ENCODE measurements at regions not wholly inside any gene's neighbourhood (a gene's known extent, or its start where the extent isn't known, plus 50 kb on each side); places are given as distances from the start of the nearest gene placed in this dataset.

GRCh38 chr12:123071099-123071800 is 79.6 kb downstream of the PITPNM2 start:
- TF ChIP-seq, protein P1, sequence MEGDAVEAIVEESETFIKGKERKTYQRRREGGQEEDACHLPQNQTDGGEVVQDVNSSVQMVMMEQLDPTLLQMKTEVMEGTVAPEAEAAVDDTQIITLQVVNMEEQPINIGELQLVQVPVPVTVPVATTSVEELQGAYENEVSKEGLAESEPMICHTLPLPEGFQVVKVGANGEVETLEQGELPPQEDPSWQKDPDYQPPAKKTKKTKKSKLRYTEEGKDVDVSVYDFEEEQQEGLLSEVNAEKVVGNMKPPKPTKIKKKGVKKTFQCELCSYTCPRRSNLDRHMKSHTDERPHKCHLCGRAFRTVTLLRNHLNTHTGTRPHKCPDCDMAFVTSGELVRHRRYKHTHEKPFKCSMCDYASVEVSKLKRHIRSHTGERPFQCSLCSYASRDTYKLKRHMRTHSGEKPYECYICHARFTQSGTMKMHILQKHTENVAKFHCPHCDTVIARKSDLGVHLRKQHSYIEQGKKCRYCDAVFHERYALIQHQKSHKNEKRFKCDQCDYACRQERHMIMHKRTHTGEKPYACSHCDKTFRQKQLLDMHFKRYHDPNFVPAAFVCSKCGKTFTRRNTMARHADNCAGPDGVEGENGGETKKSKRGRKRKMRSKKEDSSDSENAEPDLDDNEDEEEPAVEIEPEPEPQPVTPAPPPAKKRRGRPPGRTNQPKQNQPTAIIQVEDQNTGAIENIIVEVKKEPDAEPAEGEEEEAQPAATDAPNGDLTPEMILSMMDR (conservative IDR thresholded peaks at IDR 0.05 in 1 of 2, IDR thresholded peaks at IDR 0.05 in 1 of 2; ENCODE audit: extremely low read depth in 1 of 2, insufficient read depth in 1 of 2, low read depth in 1 of 2, low read length in 2 of 2): no peak
- TF ChIP-seq EZH2 (IDR thresholded peaks at IDR 0.05; ENCODE audit: borderline replicate concordance, low read length): no peak
